ENCODE measurements at regions not wholly inside any gene's neighbourhood (a gene's known extent, or its start where the extent isn't known, plus 50 kb on each side); places are given as distances from the start of the nearest gene placed in this dataset.
A peak's percentile ranks its signal among the peaks of the same experiment; 100 is the strongest.

GRCh38 chr2:128805918-128806317 lies 487.2 kb upstream of the HS6ST1 start:
- H3K9me2 ChIP-seq (replicated peaks; ENCODE audit: insufficient read depth, low read length) = no peaks in the 10 kb centered on the region
- H3K79me2 ChIP-seq (ENCODE audit: low read length) = no peaks in the 10 kb centered on the region
- H3K36me3 ChIP-seq (ENCODE audit: insufficient read depth, low read length) = no peaks in the 10 kb centered on the region
- H3K4me3 ChIP-seq (ENCODE audit: low read length) = no peak overlapping the region
- no peak overlapping the region for H3K27ac ChIP-seq (ENCODE audit: low read length)
- no peaks in the 10 kb centered on the region for H3K27me3 ChIP-seq (ENCODE audit: low read length)
- no peak overlapping the region for H3K4me2 ChIP-seq (ENCODE audit: low read depth, low read length, poor library complexity, severe bottlenecking)
- peak; percentile 6 for DNase-seq
- no peak overlapping the region for H2AFZ ChIP-seq (ENCODE audit: low read length)
- no peaks in the 10 kb centered on the region for H3K9me3 ChIP-seq (ENCODE audit: low read length)
- no peaks in the 10 kb centered on the region for H4K20me1 ChIP-seq (ENCODE audit: insufficient read depth, low read depth, low read length)
- H3K9ac ChIP-seq (ENCODE audit: low read length) = no peak overlapping the region
- H3K4me1 ChIP-seq (ENCODE audit: low read length) = no peaks in the 10 kb centered on the region

DNA sequence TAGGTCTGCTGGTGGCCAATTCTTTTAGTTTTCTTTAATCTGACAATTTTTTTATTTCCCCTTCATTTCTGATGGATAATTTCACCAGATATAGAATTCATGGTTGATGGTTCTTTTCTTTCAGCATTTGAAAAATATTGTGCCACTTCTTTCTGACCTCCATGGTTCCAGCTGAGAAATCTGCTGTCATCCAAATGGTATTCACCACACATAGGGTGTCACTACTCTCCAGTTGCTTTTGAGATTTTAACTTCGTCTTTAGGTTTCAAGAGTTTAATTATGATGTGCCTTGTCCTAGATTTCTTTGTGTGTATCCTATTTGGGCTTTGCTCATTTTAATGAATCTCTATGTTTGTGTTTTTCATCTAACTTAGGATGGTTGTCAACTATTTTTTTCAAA lies 488.6 kb upstream of the HS6ST1 start:
- no peak overlapping the region for H2AFZ ChIP-seq (ENCODE audit: low read length)
- no peaks in the 10 kb centered on the region for H3K79me2 ChIP-seq (ENCODE audit: low read length)
- no peaks in the 10 kb centered on the region for H4K20me1 ChIP-seq (ENCODE audit: insufficient read depth, low read depth, low read length)
- DNase-seq = peak; percentile 17
- no peak overlapping the region for H3K27ac ChIP-seq (ENCODE audit: low read length)
- no peaks in the 10 kb centered on the region for H3K4me1 ChIP-seq (ENCODE audit: low read length)
- no peaks in the 10 kb centered on the region for H3K27me3 ChIP-seq (ENCODE audit: low read length)
- no peak overlapping the region for H3K4me3 ChIP-seq (ENCODE audit: low read length)
- H3K36me3 ChIP-seq (ENCODE audit: insufficient read depth, low read length) = no peaks in the 10 kb centered on the region
- no peak overlapping the region for H3K9ac ChIP-seq (ENCODE audit: low read length)
- no peaks in the 10 kb centered on the region for H3K9me3 ChIP-seq (ENCODE audit: low read length)
- H3K9me2 ChIP-seq (replicated peaks; ENCODE audit: insufficient read depth, low read length) = no peaks in the 10 kb centered on the region
- no peak overlapping the region for H3K4me2 ChIP-seq (ENCODE audit: low read depth, low read length, poor library complexity, severe bottlenecking)

GRCh38 chr2:128808462-128809258 lies 490.0 kb upstream of the HS6ST1 start:
- Histone ChIP-seq H3K9ac (ENCODE audit: low read length) (no peak overlapping the region), H3K4me1 (ENCODE audit: low read length) (no peaks in the 10 kb centered on the region), H2AFZ (ENCODE audit: low read length) (no peak overlapping the region), H3K36me3 (ENCODE audit: insufficient read depth, low read length) (no peaks in the 10 kb centered on the region), H3K27me3 (ENCODE audit: low read length) (no peaks in the 10 kb centered on the region), H4K20me1 (ENCODE audit: insufficient read depth, low read depth, low read length) (no peaks in the 10 kb centered on the region), H3K9me2 (replicated peaks; ENCODE audit: insufficient read depth, low read length) (no peaks in the 10 kb centered on the region), H3K9me3 (ENCODE audit: low read length) (no peaks in the 10 kb centered on the region), H3K4me3 (ENCODE audit: low read length) (no peak overlapping the region), H3K4me2 (ENCODE audit: low read depth, low read length, poor library complexity, severe bottlenecking) (no peak overlapping the region), H3K79me2 (ENCODE audit: low read length) (no peaks in the 10 kb centered on the region), H3K27ac (ENCODE audit: low read length) (no peak overlapping the region)
- DNase-seq = peak; percentile 21

- no peaks in the 10 kb centered on the region for H3K79me2 ChIP-seq (ENCODE audit: low read length)
- H3K27me3 ChIP-seq (ENCODE audit: low read length) = no peaks in the 10 kb centered on the region
- H3K4me2 ChIP-seq (ENCODE audit: low read depth, low read length, poor library complexity, severe bottlenecking) = no peak overlapping the region
- no peak for DNase-seq
- H3K27ac ChIP-seq (ENCODE audit: low read length) = no peak overlapping the region
- H4K20me1 ChIP-seq (ENCODE audit: insufficient read depth, low read depth, low read length) = no peaks in the 10 kb centered on the region
- H3K36me3 ChIP-seq (ENCODE audit: insufficient read depth, low read length) = no peaks in the 10 kb centered on the region
- no peak overlapping the region for H3K4me3 ChIP-seq (ENCODE audit: low read length)
- H3K9me3 ChIP-seq (ENCODE audit: low read length) = no peaks in the 10 kb centered on the region
- no peaks in the 10 kb centered on the region for H3K4me1 ChIP-seq (ENCODE audit: low read length)
- H3K9ac ChIP-seq (ENCODE audit: low read length) = no peak overlapping the region
- no peaks in the 10 kb centered on the region for H3K9me2 ChIP-seq (replicated peaks; ENCODE audit: insufficient read depth, low read length)
- no peak overlapping the region for H2AFZ ChIP-seq (ENCODE audit: low read length)
Observed at GRCh38 chr2:128809259-128809636, 490.6 kb upstream of the HS6ST1 start.

GRCh38 chr2:128809880-128810279 lies 491.2 kb upstream of the HS6ST1 start:
- Histone ChIP-seq H4K20me1 (ENCODE audit: insufficient read depth, low read depth, low read length) (no peaks in the 10 kb centered on the region), H3K4me2 (ENCODE audit: low read depth, low read length, poor library complexity, severe bottlenecking) (no peak overlapping the region), H2AFZ (ENCODE audit: low read length) (no peak overlapping the region), H3K9me3 (ENCODE audit: low read length) (no peaks in the 10 kb centered on the region), H3K9me2 (replicated peaks; ENCODE audit: insufficient read depth, low read length) (no peaks in the 10 kb centered on the region), H3K79me2 (ENCODE audit: low read length) (no peaks in the 10 kb centered on the region), H3K4me1 (ENCODE audit: low read length) (no peaks in the 10 kb centered on the region), H3K36me3 (ENCODE audit: insufficient read depth, low read length) (no peaks in the 10 kb centered on the region), H3K4me3 (ENCODE audit: low read length) (no peak overlapping the region), H3K9ac (ENCODE audit: low read length) (no peak overlapping the region), H3K27ac (ENCODE audit: low read length) (no peak overlapping the region), H3K27me3 (ENCODE audit: low read length) (no peaks in the 10 kb centered on the region)
- peak; percentile 38 for DNase-seq

GRCh38 chr2:128812183-128812940 lies 493.7 kb upstream of the HS6ST1 start:
- Histone ChIP-seq H3K27me3 (ENCODE audit: low read length) (no peaks in the 10 kb centered on the region), H3K79me2 (ENCODE audit: low read length) (no peaks in the 10 kb centered on the region), H4K20me1 (ENCODE audit: insufficient read depth, low read depth, low read length) (no peaks in the 10 kb centered on the region), H3K4me2 (ENCODE audit: low read depth, low read length, poor library complexity, severe bottlenecking) (no peak overlapping the region), H2AFZ (ENCODE audit: low read length) (no peak overlapping the region), H3K4me1 (ENCODE audit: low read length) (peaks cover 7% of the 10 kb centered on the region), H3K36me3 (ENCODE audit: insufficient read depth, low read length) (no peaks in the 10 kb centered on the region), H3K9me3 (ENCODE audit: low read length) (no peaks in the 10 kb centered on the region), H3K9ac (ENCODE audit: low read length) (no peak overlapping the region), H3K9me2 (replicated peaks; ENCODE audit: insufficient read depth, low read length) (no peaks in the 10 kb centered on the region), H3K4me3 (ENCODE audit: low read length) (no peak overlapping the region), H3K27ac (ENCODE audit: low read length) (no peak overlapping the region)
- DNase-seq = no peak

- Histone ChIP-seq H4K20me1 (ENCODE audit: insufficient read depth, low read depth, low read length) (no peaks in the 10 kb centered on the region), H3K27ac (ENCODE audit: low read length) (no peak overlapping the region), H3K9ac (ENCODE audit: low read length) (no peak overlapping the region), H3K27me3 (ENCODE audit: low read length) (no peaks in the 10 kb centered on the region), H3K36me3 (ENCODE audit: insufficient read depth, low read length) (no peaks in the 10 kb centered on the region), H3K4me1 (ENCODE audit: low read length) (peaks cover 18% of the 10 kb centered on the region), H3K79me2 (ENCODE audit: low read length) (no peaks in the 10 kb centered on the region), H3K4me3 (ENCODE audit: low read length) (no peak overlapping the region), H3K9me2 (replicated peaks; ENCODE audit: insufficient read depth, low read length) (no peaks in the 10 kb centered on the region), H3K4me2 (ENCODE audit: low read depth, low read length, poor library complexity, severe bottlenecking) (no peak overlapping the region), H3K9me3 (ENCODE audit: low read length) (no peaks in the 10 kb centered on the region), H2AFZ (ENCODE audit: low read length) (no peak overlapping the region)
- no peak for DNase-seq
Observed at GRCh38 chr2:128813352-128814034, 494.8 kb upstream of the HS6ST1 start.

GRCh38 chr2:128815248-128815647 lies 496.6 kb upstream of the HS6ST1 start:
- H3K9ac ChIP-seq (ENCODE audit: low read length) = no peak overlapping the region

More at GRCh38 chr2:128815248-128815647, 496.6 kb upstream of the HS6ST1 start:
- H3K4me3 ChIP-seq (ENCODE audit: low read length) = no peak overlapping the region
- H3K9me3 ChIP-seq (ENCODE audit: low read length) = no peaks in the 10 kb centered on the region
- no peaks in the 10 kb centered on the region for H3K36me3 ChIP-seq (ENCODE audit: insufficient read depth, low read length)
- peaks cover 22% of the 10 kb centered on the region for H3K4me1 ChIP-seq (ENCODE audit: low read length)
- H3K9me2 ChIP-seq (replicated peaks; ENCODE audit: insufficient read depth, low read length) = no peaks in the 10 kb centered on the region
- H4K20me1 ChIP-seq (ENCODE audit: insufficient read depth, low read depth, low read length) = no peaks in the 10 kb centered on the region
- no peaks in the 10 kb centered on the region for H3K79me2 ChIP-seq (ENCODE audit: low read length)
- no peak overlapping the region for H2AFZ ChIP-seq (ENCODE audit: low read length)
- DNase-seq = no peak
- no peak overlapping the region for H3K4me2 ChIP-seq (ENCODE audit: low read depth, low read length, poor library complexity, severe bottlenecking)
- no peak overlapping the region for H3K27ac ChIP-seq (ENCODE audit: low read length)
- H3K27me3 ChIP-seq (ENCODE audit: low read length) = no peaks in the 10 kb centered on the region
